HuH-7 (cell line): ENCODE measurements at regions not wholly inside any gene's neighbourhood (a gene's known extent, or its start where the extent isn't known, plus 50 kb on each side); places are given as distances from the start of the nearest gene placed in this dataset.

Experiments
- DNase-seq: peaks from one replicate; pipeline ENCODE4 v3.0.0; 2011; ENCODE audit warnings: low spot score

GRCh38 chr21:27695246-27695645 lies 728.4 kb upstream of the ADAMTS5 start:
- no peak for DNase-seq

GRCh38 chr21:27694667-27695066 lies 727.8 kb upstream of the ADAMTS5 start:
- DNase-seq: no peak

DNA sequence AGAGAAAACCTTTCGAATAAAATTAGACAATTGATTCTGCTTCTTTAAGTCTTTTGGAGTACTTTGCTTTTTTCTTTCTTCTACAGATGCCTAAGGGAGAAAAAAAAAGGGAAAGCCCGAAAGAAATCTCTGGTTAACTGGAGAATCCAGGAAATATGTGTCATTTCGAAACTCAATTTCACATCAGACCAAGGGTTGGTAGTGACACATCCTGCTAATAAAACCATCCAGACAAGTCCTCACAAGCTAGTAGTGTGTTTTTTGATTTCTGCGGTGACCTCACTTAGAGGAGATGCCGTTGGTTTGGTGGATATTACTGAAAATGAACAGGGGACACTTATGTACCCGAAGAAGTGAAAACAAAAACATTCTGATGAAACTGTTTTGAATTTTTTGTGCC lies 726.5 kb upstream of the ADAMTS5 start:
- DNase-seq: no peak

DNA sequence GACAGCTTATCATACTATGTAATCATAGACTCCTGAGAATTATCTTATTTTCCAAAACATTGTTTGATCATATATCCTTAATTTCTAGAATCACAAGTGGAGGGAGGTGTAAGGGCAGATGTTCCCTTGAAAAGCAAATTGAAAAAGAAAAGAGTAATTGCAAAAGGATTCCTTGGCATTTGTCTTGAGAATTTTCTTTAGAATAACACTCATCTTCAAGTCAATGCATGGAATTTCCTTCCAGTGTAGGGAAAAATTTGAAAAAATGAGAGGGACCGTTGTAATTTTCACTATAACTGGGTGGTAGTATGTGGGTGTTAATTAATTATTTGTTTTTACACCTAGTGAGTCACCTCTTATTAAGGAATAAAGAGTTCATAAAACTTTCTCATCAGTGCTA lies 724.6 kb upstream of the ADAMTS5 start:
- DNase-seq: no peak

DNA sequence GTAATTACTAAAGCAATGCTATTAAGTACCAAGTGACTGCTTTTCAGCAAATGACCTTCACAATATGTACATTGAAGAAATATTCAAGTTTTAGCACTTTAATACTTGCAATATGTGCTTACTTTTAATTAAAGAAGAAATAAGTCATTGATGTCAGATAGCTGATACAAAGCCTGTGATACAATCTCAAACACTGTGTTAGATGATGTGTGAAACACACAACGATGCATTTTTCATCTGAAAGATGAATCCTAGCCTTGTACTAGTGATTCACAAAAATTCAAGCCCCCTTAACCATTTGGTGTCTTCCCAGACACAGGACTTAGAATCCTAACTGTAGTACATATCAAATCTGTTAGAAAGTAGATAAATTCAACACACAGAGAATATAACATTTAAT lies 724.1 kb upstream of the ADAMTS5 start:
- no peak for DNase-seq

DNA sequence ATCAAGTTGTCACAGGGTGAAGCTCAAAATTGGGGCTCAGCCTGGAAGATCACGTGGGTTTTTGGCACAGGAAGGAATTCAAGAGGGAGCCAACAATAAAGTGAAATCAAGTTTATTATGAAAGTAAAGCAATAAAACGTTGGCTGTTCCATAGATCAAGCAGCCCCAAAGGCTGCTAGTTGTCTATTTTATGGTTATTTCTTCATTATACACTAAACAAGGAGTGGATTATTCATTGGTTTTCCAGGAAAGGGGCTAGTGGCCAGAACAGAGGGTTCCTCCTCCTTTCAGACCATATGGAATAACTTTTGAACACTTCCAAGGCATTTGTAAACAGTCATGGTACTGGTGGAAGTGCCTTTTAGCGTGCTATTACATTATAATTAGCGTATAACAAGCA lies 723.5 kb upstream of the ADAMTS5 start:
- no peak for DNase-seq

- no peak for DNase-seq
These were observed 721.9 kb upstream of the ADAMTS5 start for GRCh38 chr21:27688773-27689172.

DNA sequence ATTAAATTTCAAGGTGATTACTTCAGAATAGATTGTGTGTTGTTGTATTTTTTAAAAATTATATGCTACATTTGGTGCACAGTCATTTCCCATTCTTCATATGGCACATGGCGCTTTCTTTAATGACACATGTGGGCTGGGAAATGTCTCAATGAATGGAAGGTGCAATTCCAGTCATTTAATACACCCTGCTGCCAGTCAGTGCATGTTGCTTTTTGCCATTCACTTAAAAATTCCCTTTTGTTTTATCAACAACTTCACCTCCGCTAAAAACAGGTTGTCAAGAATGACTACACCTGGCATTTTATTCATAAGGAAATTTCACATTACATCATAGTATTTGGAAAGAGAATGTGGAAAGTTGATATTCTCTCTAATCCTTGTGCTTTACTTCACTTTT lies 716.4 kb upstream of the ADAMTS5 start:
- DNase-seq: no peak

GRCh38 chr21:27681841-27682240 lies 715.0 kb upstream of the ADAMTS5 start:
- no peak for DNase-seq

- DNase-seq: no peak
These were observed 714.1 kb upstream of the ADAMTS5 start for GRCh38 chr21:27681038-27681437.

DNA sequence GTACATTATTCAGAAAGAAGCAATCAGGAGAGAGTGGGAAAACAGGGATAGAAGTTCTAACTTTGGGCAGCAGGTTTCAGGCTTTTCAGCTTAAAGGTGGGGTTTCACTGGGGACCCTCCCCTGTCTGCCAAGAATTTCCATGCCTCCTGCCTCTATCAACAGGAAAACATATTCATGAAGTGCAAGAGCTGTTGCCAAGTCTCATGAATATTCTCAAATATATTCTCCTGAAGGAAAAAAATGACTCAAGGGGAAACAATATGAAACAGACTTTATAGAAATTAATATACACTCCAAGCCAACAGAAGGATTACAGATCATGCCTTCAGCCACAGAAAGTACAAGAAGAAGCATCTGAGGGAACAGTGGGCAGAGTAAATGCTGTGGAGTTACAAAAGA lies 713.3 kb upstream of the ADAMTS5 start:
- no peak for DNase-seq

DNA sequence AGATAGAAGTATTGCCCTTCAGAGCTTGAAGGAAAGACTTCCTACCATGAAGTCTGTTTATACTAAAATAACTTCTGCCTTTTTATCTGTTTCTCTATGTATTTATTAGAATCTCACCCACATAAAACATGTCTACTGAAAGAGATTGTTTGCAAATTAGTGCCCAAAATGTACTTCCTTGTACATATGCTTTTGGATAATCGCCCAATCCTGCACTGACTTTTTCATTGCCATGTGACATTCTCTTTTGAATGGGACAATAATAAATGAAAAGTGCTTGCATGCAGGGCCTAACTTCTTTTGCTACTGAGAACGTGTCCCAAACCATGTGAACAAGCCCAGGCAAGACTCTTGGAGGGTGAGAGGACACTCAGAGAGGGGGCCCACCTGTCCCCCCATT lies 711.6 kb upstream of the ADAMTS5 start:
- DNase-seq: no peak

GRCh38 chr21:27677546-27677945 lies 710.7 kb upstream of the ADAMTS5 start:
- DNase-seq: no peak

- DNase-seq: no peak
These were observed 708.4 kb upstream of the ADAMTS5 start for GRCh38 chr21:27675306-27675705.

- DNase-seq: no peak
These were observed 707.2 kb upstream of the ADAMTS5 start for GRCh38 chr21:27674041-27674615.

- no peak for DNase-seq
These were observed 706.7 kb upstream of the ADAMTS5 start for GRCh38 chr21:27673581-27673980.

GRCh38 chr21:27671207-27671606 lies 704.3 kb upstream of the ADAMTS5 start:
- DNase-seq: no peak

- DNase-seq: no peak
These were observed 686.6 kb upstream of the ADAMTS5 start for GRCh38 chr21:27653481-27653880.

GRCh38 chr21:27649762-27650161 lies 682.9 kb upstream of the ADAMTS5 start:
- DNase-seq: no peak

GRCh38 chr21:27649323-27649722 lies 682.4 kb upstream of the ADAMTS5 start:
- DNase-seq: no peak

DNA sequence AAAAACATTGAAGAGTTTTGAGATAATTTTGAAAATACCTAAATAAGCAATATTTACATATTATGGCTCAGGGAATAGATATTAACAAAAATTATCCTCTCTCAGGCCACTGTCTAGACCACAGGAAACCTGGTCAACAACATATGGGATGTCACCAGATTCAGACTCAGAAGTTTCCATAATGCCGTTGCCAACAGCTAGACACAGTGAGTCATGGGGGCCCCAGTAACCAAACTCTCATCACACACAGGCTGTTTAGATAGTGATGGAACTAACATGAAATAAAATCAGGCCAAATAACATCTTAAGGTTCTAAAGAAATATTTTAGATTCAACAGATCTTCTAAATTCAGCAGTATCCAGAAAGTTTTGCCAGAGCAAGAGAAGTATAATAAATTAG lies 681.7 kb upstream of the ADAMTS5 start:
- no peak for DNase-seq

- DNase-seq: no peak
These were observed 681.0 kb upstream of the ADAMTS5 start for GRCh38 chr21:27647921-27648320.

GRCh38 chr21:27647401-27647800 lies 680.5 kb upstream of the ADAMTS5 start:
- no peak for DNase-seq

DNA sequence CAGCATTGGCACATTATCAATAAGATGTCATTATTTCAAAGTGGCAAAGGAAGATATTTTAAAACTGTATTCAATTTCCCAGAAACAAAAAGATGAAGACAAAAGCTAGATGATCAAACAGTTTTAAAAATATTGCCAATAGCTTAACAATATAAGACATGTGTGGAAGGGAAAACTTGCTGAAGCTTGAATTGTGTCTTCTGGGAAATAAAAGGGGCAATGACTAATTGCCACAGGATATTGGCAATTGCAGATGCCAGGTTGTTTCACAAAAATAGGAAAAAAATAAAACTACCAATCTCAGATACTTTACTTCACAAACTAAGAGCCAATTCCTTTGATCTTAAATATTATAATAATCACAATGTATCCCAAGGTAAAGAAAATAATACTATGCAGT lies 679.8 kb upstream of the ADAMTS5 start:
- DNase-seq: no peak

- DNase-seq: no peak
These were observed 679.2 kb upstream of the ADAMTS5 start for GRCh38 chr21:27646056-27646455.
